CD4-positive, alpha-beta T cell treated with Interferon alpha-2 for 1 hour (primary cell): ENCODE measurements at regions not wholly inside any gene's neighbourhood (a gene's known extent, or its start where the extent isn't known, plus 50 kb on each side); places are given as distances from the start of the nearest gene placed in this dataset.

Source experiments
- DNase-seq, 2 donors: peaks; one replicate each; pipeline ENCODE4 v3.0.0-alpha.2; 2020 to 2022

GRCh38 chr6:43944908-43945767, 175.1 kb downstream of the VEGFA start:
- no peak for DNase-seq

- DNase-seq = no peak
These were observed 173.8 kb downstream of the VEGFA start for GRCh38 chr6:43943781-43944250.

DNA sequence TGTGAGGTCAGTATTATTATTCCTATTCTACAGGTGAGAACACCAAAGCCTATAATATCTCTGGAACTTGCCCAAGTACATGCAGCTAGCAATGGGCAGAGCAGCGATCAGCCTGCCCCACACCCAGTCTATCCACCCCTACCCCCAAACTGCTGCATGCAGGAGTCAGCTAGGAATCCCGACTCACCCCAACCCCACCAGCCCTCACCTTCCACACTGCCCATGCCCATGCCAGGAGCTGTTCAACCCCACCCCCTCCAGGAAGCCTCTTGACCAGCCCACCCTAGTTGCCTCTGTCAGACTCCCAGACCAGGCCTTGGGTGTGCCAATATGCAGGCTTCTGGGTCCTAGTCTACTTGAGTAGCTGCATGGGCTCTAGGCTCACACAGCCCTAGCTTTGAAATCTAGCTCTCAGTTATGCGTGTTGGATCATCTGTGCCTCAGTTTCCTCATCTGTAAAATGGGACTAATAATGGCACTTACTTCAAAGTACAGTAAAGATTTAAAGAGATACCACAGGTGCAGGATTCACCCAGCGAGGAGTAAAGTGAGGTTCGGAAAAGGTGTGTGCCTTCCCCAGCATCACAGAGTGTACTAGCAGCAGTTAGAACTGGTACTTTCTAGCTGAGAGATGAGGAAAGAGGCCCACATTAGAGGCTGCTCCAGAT, 173.2 kb downstream of the VEGFA start:
- DNase-seq = no peak

DNA sequence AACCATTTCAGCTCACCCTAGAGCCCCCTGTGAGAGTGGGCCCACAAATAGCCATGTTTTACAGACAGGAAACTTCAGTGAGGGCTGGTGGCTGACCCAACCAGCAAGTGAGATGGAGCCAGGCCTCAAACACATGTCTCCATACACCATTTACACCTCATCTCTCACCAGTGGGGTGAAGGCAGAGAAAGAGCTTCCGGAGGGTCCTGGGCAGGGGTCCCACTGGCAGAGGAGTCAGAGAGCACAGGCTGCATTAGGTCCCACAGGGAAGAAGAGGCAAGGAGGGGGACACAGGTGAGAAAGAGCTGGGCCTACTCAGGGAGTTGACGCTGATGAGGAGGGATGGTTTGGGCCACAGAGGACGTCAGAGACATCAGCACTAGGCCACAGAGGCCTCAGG, 172.6 kb downstream of the VEGFA start:
- no peak for DNase-seq

GRCh38 chr6:43942011-43942442, 172.0 kb downstream of the VEGFA start:
- DNase-seq = no peak

DNA sequence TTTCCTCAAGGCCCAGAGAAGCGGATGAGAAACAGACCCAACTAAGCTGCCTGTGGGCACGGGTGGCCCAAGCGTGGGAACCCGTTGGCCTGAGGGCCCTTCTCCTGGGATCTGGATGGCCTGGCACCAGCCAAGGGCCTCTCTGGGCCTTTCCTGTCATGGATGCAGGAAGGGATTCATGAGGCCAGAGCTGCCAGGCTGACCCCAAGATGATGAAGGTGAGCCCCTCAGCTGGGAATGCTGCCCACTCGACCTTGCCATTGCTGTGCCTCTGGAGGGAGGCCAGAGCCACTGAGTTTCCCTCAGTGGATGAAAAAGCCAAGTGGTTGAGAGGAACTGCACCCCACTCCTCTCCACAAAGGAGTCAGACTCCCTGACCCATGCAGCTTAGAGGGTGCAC, 171.2 kb downstream of the VEGFA start:
- no peak for DNase-seq

- no peak for DNase-seq
These were observed 170.5 kb downstream of the VEGFA start for GRCh38 chr6:43940393-43941087.

DNA sequence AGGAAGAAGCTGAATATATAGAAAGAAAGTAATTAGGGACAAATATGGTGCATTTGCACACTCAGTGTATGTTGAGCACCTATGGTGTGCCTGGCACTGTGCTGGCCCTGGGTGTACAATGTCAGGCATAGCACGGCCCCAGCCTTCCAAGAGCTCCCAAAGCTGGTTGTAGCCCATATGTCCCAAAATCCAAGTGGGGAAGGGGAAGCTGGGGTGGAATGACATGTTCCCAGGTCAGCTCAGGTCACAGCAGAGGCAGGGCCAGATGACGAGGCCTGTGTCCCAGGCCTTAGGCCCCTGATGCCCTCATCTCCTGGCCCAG, 170.0 kb downstream of the VEGFA start:
- DNase-seq = no peak

DNA sequence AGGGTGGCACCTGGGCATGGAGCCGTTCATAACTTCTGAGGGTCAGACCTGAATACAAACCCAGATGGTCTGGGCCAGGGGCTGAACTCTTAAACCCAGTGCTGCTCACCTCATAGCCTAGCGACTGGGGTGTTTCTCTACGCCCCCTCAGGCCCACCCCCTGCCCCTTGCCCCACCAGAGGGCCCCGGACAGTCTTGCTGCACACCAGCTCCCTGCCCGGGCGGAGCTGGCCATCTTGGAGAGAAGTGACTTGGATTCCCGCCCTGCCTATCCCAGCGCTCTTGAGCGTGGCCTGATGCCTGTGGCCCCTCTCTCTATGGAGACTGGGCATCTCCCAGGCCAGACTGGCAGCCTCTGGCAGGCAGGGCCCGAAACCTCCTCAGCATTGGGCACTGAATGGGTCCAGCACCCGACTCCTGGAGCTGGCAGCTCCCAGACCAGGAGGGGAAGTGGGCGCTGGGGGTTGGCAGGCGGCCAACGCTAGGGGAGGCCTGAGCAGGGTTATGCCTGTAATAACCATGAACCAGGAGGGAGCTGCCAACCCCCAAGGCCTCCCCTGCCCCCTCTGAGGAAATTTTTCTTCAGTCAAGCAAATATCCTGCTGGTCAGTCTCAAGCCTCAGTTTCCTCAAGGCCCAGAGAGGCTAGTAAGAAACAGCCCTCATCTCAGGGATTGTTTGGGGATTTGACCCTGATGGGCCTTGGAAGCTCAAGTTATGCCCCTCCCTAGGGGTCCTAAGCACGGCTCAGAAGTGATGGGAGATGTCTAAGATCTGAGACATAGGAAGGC, 169.5 kb downstream of the VEGFA start:
- DNase-seq = no peak

- no peak for DNase-seq
These were observed 168.4 kb downstream of the VEGFA start for GRCh38 chr6:43938178-43939105.

GRCh38 chr6:43937236-43938177, 167.5 kb downstream of the VEGFA start:
- DNase-seq = no peak

- DNase-seq = no peak
These were observed 166.5 kb downstream of the VEGFA start for GRCh38 chr6:43936476-43936875.

DNA sequence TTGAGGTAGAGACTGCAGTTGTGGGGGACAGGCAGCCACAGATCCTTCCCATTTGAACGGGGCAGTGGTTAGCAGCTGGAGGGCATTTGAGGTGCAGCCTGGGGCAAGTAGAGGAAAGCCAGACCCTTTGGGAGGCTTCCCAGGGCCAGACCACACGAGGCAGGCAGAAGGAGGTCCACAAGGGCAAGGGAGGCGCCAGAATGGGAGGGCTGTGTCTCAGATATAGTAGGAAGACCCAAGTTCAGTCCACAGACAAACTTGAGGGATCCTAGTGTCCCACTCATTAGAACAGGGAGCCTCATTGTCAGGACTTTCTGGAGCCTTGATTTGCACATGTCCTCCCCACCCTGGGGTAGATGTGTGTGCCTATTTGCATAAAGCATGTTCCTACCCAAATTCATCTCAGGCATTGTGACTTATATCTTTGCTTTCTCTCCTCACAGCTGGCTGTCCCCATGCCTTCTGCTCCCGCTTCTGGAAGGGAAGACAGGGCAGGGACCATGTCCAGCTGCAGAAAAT, 166.0 kb downstream of the VEGFA start:
- DNase-seq = no peak

DNA sequence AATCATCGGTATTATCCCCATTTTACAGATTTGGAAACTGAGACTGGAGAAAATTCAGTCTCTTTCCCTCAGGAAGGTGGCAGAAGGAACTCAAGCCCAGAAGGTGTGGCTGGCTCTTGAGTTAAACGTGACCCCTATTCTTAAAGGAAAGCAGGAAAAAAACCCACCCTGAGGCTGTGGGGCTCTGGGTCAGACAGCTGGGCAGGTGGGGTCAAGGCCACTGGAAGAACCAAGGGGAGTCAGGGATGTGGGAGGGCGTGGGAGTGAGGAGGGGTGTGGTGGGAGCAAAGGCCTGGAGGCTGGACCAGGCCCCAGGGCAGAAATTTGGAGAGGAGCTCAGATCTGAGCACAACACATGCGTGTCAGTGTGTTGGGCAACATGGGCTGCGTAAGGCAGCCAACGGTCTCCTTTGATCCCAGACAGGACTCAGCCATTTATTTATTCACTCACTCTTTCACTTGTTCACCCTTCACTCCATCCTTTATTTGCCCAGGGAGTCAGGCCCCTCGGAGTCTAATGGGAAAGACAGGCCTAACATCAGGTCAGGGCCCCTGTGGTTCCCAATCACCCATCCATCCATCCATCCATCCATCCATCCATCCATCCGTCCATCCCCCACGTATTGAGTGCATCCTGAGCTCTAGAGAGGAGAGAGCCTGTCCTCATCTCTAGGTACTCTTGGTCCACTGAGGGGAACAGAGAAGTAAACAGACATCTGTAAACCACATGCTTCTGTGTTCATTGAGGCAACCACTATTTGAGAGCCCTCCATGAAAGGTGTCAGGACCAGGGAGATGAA, 165.0 kb downstream of the VEGFA start:
- DNase-seq = no peak

DNA sequence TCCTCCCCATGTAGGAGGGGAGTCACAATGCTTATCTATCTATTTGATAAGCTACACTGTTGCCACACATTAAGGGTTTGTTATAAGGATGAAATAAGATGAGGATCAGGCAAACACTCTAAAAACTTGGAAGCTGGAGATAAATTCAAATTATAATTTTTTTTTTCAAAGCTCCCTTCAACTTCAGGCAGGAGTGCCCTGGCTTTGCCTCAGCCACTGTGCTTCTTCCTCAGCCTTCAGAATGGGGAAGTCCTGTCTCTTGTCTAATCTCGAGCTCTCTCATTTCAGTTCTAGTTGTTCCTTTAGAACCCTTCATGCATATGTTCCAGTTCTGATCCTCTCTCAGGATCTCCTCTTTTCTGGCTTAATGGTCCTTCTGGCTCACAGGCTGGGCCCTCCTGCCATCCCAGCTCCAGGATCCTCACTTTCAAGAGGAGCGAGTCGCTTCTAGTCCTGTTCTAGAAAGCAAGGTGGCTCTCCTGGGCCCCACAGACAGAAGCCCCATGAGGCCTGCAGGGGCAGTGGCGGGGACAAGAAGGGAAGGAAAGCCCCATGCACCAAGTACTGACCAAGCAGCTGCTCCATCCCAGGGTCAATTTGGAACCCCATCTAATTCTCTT, 164.3 kb downstream of the VEGFA start:
- DNase-seq = no peak

DNA sequence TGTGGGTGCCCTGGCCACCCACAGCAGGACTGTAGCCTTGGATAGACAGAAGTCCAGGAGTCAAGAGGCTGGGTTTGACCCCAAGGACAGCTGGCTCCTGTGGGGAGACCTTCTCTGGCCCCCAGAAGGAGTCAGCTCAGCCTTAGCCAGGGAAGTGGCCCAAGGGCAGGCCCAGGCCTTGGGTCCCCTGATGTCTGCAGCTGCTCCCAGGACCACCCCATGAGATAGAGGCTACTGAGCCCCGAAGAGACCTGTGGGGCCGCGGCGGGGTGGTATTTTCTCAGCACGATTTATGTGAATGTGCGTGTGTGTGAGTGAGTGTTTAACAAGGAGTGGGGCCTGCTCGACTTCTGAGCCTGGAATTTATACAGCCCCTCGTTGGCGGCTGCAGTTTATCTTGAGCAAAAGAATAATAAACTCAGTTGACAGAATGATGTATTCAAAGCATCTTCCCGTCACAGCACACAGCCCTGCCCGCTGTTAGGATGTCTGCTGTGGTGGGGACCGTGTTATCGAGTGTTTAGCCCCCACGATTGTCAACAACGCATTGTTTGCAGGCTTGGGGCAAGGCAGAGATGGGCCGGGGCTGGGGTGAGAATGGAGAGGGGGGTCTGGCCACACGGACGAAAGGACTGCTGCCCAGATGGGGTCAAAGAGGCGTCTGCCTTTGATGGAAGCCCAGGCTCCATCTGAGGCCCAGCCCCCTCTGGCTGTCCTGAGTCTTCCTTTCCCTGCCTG, 163.3 kb downstream of the VEGFA start:
- no peak for DNase-seq

GRCh38 chr6:43932259-43933147, 162.5 kb downstream of the VEGFA start:
- DNase-seq = no peak
